H9 (cell line): ENCODE measurements at regions not wholly inside any gene's neighbourhood (a gene's known extent, or its start where the extent isn't known, plus 50 kb on each side); places are given as distances from the start of the nearest gene placed in this dataset.

Experiments
- DNase-seq: peaks from one replicate; pipeline ENCODE4 v3.0.0-alpha.2; 2017
- H2AFZ ChIP-seq: one replicate; pipeline ENCODE4 v1.6.1; 2013; ENCODE audit warnings: mild to moderate bottlenecking, low read length, control low read depth, moderate library complexity
- H2AK5ac ChIP-seq: 2 replicates; pipeline ENCODE4 v1.6.1; 2013; ENCODE audit warnings: low read length, control low read depth, mixed read lengths; ENCODE audit not compliant: insufficient read length
- H2BK120ac ChIP-seq: one replicate; pipeline ENCODE4 v1.6.1; 2013; ENCODE audit warnings: low read depth, mild to moderate bottlenecking, low read length, control low read depth, inconsistent platforms; ENCODE audit not compliant: poor library complexity, severe bottlenecking
- H2BK12ac ChIP-seq: 2 replicates; pipeline ENCODE4 v1.6.1; 2013; ENCODE audit warnings: low read length, control low read depth, mixed read lengths, low read depth; ENCODE audit not compliant: insufficient read length
- H2BK15ac ChIP-seq: 2 replicates; pipeline ENCODE4 v1.6.1; 2013; ENCODE audit warnings: low read depth, low read length, control low read depth
- H2BK20ac ChIP-seq: one replicate; pipeline ENCODE4 v1.6.1; 2013; ENCODE audit warnings: low read depth, mild to moderate bottlenecking, low read length, control low read depth, inconsistent platforms; ENCODE audit not compliant: poor library complexity, severe bottlenecking
- H2BK5ac ChIP-seq: 2 replicates; pipeline ENCODE4 v1.6.1; 2013; ENCODE audit warnings: low read length, control low read depth, mixed read lengths; ENCODE audit not compliant: insufficient read length
- H3K14ac ChIP-seq: 2 replicates; pipeline ENCODE4 v1.6.1; 2013; ENCODE audit warnings: low read length, control low read depth; ENCODE audit not compliant: insufficient read depth
- H3K18ac ChIP-seq: 2 replicates; pipeline ENCODE4 v1.6.1; 2013; ENCODE audit warnings: low read depth, mild to moderate bottlenecking, mixed read lengths, low read length, control low read depth; ENCODE audit not compliant: insufficient read length
- H3K23ac ChIP-seq: 2 replicates; pipeline ENCODE4 v1.6.1; 2013; ENCODE audit warnings: low read length, control low read depth, mixed read lengths, low read depth; ENCODE audit not compliant: insufficient read length
- H3K23me2 ChIP-seq: 2 replicates; pipeline ENCODE4 v1.6.1; 2013; ENCODE audit warnings: low read depth, mild to moderate bottlenecking, mixed read lengths, low read length, control low read depth; ENCODE audit not compliant: insufficient read length, poor library complexity, severe bottlenecking
- H3K27ac ChIP-seq: 2 replicates; pipeline ENCODE4 v1.5.1; 2013; ENCODE audit warnings: low read length, control low read depth, mixed read lengths, low read depth; ENCODE audit not compliant: insufficient read length
- H3K27me3 ChIP-seq: 2 replicates; pipeline ENCODE4 v1.6.1; 2013; ENCODE audit warnings: low read length, control low read depth, inconsistent platforms; ENCODE audit not compliant: insufficient read depth
- H3K4ac ChIP-seq: 2 replicates; pipeline ENCODE4 v1.6.1; 2013; ENCODE audit warnings: low read depth, mild to moderate bottlenecking, control low read depth, inconsistent platforms, low read length, moderate library complexity
- H3K4me1 ChIP-seq: 2 replicates; pipeline ENCODE4 v1.6.1; 2013; ENCODE audit warnings: low read length, control low read depth, inconsistent platforms; ENCODE audit not compliant: insufficient read depth
- H3K4me2 ChIP-seq: 2 replicates; pipeline ENCODE4 v1.6.1; 2013; ENCODE audit warnings: low read length, control low read depth, mixed read lengths; ENCODE audit not compliant: insufficient read length, insufficient read depth
- H3K56ac ChIP-seq: 2 replicates; pipeline ENCODE4 v1.6.1; 2013; ENCODE audit warnings: low read depth, mild to moderate bottlenecking, mixed read lengths, low read length, control low read depth; ENCODE audit not compliant: insufficient read length
- H3K79me1 ChIP-seq: 2 replicates; pipeline ENCODE4 v1.6.1; 2013; ENCODE audit warnings: low read depth, mild to moderate bottlenecking, moderate library complexity, low read length, control low read depth, inconsistent platforms; ENCODE audit not compliant: insufficient read depth, poor library complexity, severe bottlenecking
- H3K79me2 ChIP-seq: 2 replicates; pipeline ENCODE4 v1.6.1; 2013; ENCODE audit warnings: low read length, control low read depth, inconsistent platforms; ENCODE audit not compliant: insufficient read depth
- H3K9ac ChIP-seq: 2 replicates; pipeline ENCODE4 v1.6.1; 2013; ENCODE audit warnings: low read length, control low read depth, mixed read lengths; ENCODE audit not compliant: insufficient read length; ENCODE audit errors: extremely low read depth
- H3K9me3 ChIP-seq: one replicate; pipeline ENCODE4 v1.6.1; 2013; ENCODE audit warnings: low read depth, low read length, inconsistent platforms; ENCODE audit not compliant: control insufficient read depth
- H3T11ph ChIP-seq: one replicate; pipeline ENCODE4 v1.6.1; 2013; ENCODE audit warnings: mild to moderate bottlenecking, low read length, control low read depth, inconsistent platforms
- H4K20me1 ChIP-seq: one replicate; pipeline ENCODE4 v1.6.1; 2013; ENCODE audit not compliant: control insufficient read depth, insufficient read length, insufficient read depth
- H4K5ac ChIP-seq: 2 replicates; pipeline ENCODE4 v1.6.1; 2013; ENCODE audit warnings: low read depth, mild to moderate bottlenecking, mixed read lengths, low read length, control low read depth; ENCODE audit not compliant: insufficient read length
- H4K8ac ChIP-seq: replicated peaks from 2 replicates; pipeline ENCODE4 v1.6.1; 2013; ENCODE audit warnings: low read length, control low read depth, mixed read lengths, low read depth; ENCODE audit not compliant: insufficient read length
- H4K91ac ChIP-seq: 2 replicates; pipeline ENCODE4 v1.6.1; 2013; ENCODE audit warnings: low read depth, mild to moderate bottlenecking, moderate library complexity, mixed read lengths, low read length, control low read depth; ENCODE audit not compliant: insufficient read length
- H3K27ac Mint-ChIP-seq, 3 experiments: 2 replicates in 2 of 3; 3 replicates in 1 of 3; pipeline ENCODE4 v1.8.0; 2020 to 2021; ENCODE audit warnings: mixed read lengths in 3 of 3, mild to moderate bottlenecking in 1 of 3, moderate library complexity in 1 of 3
- H3K27me3 Mint-ChIP-seq: 2 replicates; pipeline ENCODE4 v1.8.0; 2021; ENCODE audit warnings: low read depth, mild to moderate bottlenecking, moderate library complexity, mixed read lengths
- H3K36me3 Mint-ChIP-seq, 3 experiments: 2 replicates in 2 of 3; 3 replicates in 1 of 3; pipeline ENCODE4 v1.8.0; 2020 to 2021; ENCODE audit warnings: low read depth in 3 of 3, mixed read lengths in 3 of 3; ENCODE audit not compliant: insufficient read depth in 1 of 3
- H3K4me1 Mint-ChIP-seq, 2 experiments: 2 replicates each; pipeline ENCODE4 v1.8.0; 2020; ENCODE audit warnings: mixed read lengths in 2 of 2
- H3K4me3 Mint-ChIP-seq, 2 experiments: 2 replicates in 1 of 2; 3 replicates in 1 of 2; pipeline ENCODE4 v1.8.0; 2020 to 2021; ENCODE audit warnings: mild to moderate bottlenecking in 2 of 2, mixed read lengths in 2 of 2, moderate library complexity in 1 of 2
- H3K9me3 Mint-ChIP-seq, 2 experiments: 2 replicates in 1 of 2; 3 replicates in 1 of 2; pipeline ENCODE4 v1.8.0; 2020; ENCODE audit warnings: mild to moderate bottlenecking in 2 of 2, mixed read lengths in 2 of 2, moderate library complexity in 1 of 2
- CTCF ChIP-seq: fragments of 200-600 bp; sonication (generic); conservative IDR thresholded peaks from 3 replicates; pipeline ENCODE4 v1.8.0; 2021; ENCODE audit warnings: antibody characterized with exemption, mild to moderate bottlenecking
- WGBS: extraction: QIAGEN DNeasy Blood & Tissue Kit; methylation state at CpG from one replicate; pipeline ENCODE4 v1.1.7; 2013; ENCODE audit warnings: missing lambda C conversion rate, low lambda C conversion rate, mixed read lengths; ENCODE audit not compliant: insufficient read length; ENCODE audit errors: extremely low coverage; 5-methylcytosine and 5-hydroxymethylcytosine counted together

GRCh38 chr4:159410076-159410777, 307.3 kb downstream of the RAPGEF2 start:
- H3K4me1 Mint-ChIP-seq, result peaks cover 4 to 5% of the 10 kb centered on the region in 2 experiments; a peak in 3 of 4 replicates

More at GRCh38 chr4:159410076-159410777, 307.3 kb downstream of the RAPGEF2 start:
- no peaks in the 10 kb centered on the region for H3K36me3 Mint-ChIP-seq
- Histone ChIP-seq H3K14ac (no peak overlapping the region), H3T11ph (no peak overlapping the region), H3K79me2 (no peaks in the 10 kb centered on the region), H3K18ac (no peak overlapping the region), H3K9me3 (no peaks in the 10 kb centered on the region), H3K9ac (no peak overlapping the region), H3K27me3 (no peaks in the 10 kb centered on the region), H3K23ac (no peak overlapping the region), H4K5ac (no peak overlapping the region), H2BK15ac (no peak overlapping the region), H3K56ac (no peak overlapping the region), H2AK5ac (no peak overlapping the region), H2BK20ac (no peak overlapping the region), H2AFZ (no peak overlapping the region), H4K91ac (no peak overlapping the region), H2BK5ac (no peak overlapping the region), H3K4me1 (no peaks in the 10 kb centered on the region; the same call in 1 of the 2 replicates), H3K4ac (no peak overlapping the region), H3K79me1 (no peaks in the 10 kb centered on the region), H3K4me2 (no peak overlapping the region), H3K27ac (no peak overlapping the region), H2BK120ac (no peak overlapping the region), H2BK12ac (no peak overlapping the region), H4K8ac (no peak overlapping the region), H3K23me2 (no peaks in the 10 kb centered on the region), H4K20me1 (no peaks in the 10 kb centered on the region)
- no peak overlapping the region for H3K4me3 Mint-ChIP-seq
- no CpG with 5 or more reads among the region's 4 CpGs for WGBS
- no peak for DNase-seq
- TF ChIP-seq CTCF, result no peak
- H3K27ac Mint-ChIP-seq, result no peak overlapping the region
- H3K9me3 Mint-ChIP-seq, result no peaks in the 10 kb centered on the region
- no peaks in the 10 kb centered on the region for H3K27me3 Mint-ChIP-seq
